ENCODE measurements at regions not wholly inside any gene's neighbourhood (a gene's known extent, or its start where the extent isn't known, plus 50 kb on each side); places are given as distances from the start of the nearest gene placed in this dataset.

GRCh38 chr17:70239391-70239826 lies 70.1 kb downstream of the KCNJ2 start:
- TF ChIP-seq CTCF (conservative IDR thresholded peaks at IDR 0.05 in 1 of 2, IDR thresholded peaks at IDR 0.05 in 1 of 2; ENCODE audit: extremely low read depth in 1 of 2, insufficient read depth in 1 of 2, low read depth in 1 of 2, low read length in 2 of 2) (no peak), EZH2 (IDR thresholded peaks at IDR 0.05; ENCODE audit: borderline replicate concordance, low read length) (no peak)

Data from mammary epithelial cell (primary cell).